ENCODE measurements at regions not wholly inside any gene's neighbourhood (a gene's known extent, or its start where the extent isn't known, plus 50 kb on each side); places are given as distances from the start of the nearest gene placed in this dataset.

- Histone ChIP-seq H3K9me3 (ENCODE audit: control insufficient read depth, insufficient read depth, low read length) (no peaks in the 10 kb centered on the region), H3K9ac (ENCODE audit: low read depth, low read length) (no peak overlapping the region), H3K27me3 (ENCODE audit: control insufficient read depth, insufficient read depth, low read length) (peaks cover 15% of the 10 kb centered on the region), H3K4me3 (ENCODE audit: low read depth, low read length) (no peak overlapping the region), H3K36me3 (ENCODE audit: control insufficient read depth, insufficient read depth, low read length) (no peaks in the 10 kb centered on the region), H3K4me1 (ENCODE audit: control insufficient read depth, insufficient read depth, low read length) (peaks cover 3% of the 10 kb centered on the region)
Observed at GRCh38 chr2:8579485-8580085, 102.3 kb upstream of the ID2 start.

- Histone ChIP-seq H3K36me3 (ENCODE audit: control insufficient read depth, insufficient read depth, low read length) (no peaks in the 10 kb centered on the region), H3K9ac (ENCODE audit: low read depth, low read length) (no peak overlapping the region), H3K4me3 (ENCODE audit: low read depth, low read length) (no peak overlapping the region), H3K27me3 (ENCODE audit: control insufficient read depth, insufficient read depth, low read length) (peaks cover 18% of the 10 kb centered on the region), H3K4me1 (ENCODE audit: control insufficient read depth, insufficient read depth, low read length) (peaks cover 4% of the 10 kb centered on the region), H3K9me3 (ENCODE audit: control insufficient read depth, insufficient read depth, low read length) (no peaks in the 10 kb centered on the region)
Observed at GRCh38 chr2:8580316-8581233, 101.3 kb upstream of the ID2 start.

GRCh38 chr2:8581234-8581561, 100.7 kb upstream of the ID2 start:
- Histone ChIP-seq H3K4me3 (ENCODE audit: low read depth, low read length) (no peak overlapping the region), H3K27me3 (ENCODE audit: control insufficient read depth, insufficient read depth, low read length) (peaks cover 18% of the 10 kb centered on the region), H3K9me3 (ENCODE audit: control insufficient read depth, insufficient read depth, low read length) (no peaks in the 10 kb centered on the region), H3K9ac (ENCODE audit: low read depth, low read length) (no peak overlapping the region), H3K4me1 (ENCODE audit: control insufficient read depth, insufficient read depth, low read length) (peaks cover 7% of the 10 kb centered on the region), H3K36me3 (ENCODE audit: control insufficient read depth, insufficient read depth, low read length) (no peaks in the 10 kb centered on the region)

- H3K4me1 ChIP-seq (ENCODE audit: control insufficient read depth, insufficient read depth, low read length): peaks cover 7% of the 10 kb centered on the region
- no peaks in the 10 kb centered on the region for H3K9me3 ChIP-seq (ENCODE audit: control insufficient read depth, insufficient read depth, low read length)
- no peak overlapping the region for H3K9ac ChIP-seq (ENCODE audit: low read depth, low read length)
- H3K27me3 ChIP-seq (ENCODE audit: control insufficient read depth, insufficient read depth, low read length): peaks cover 18% of the 10 kb centered on the region
- no peak overlapping the region for H3K4me3 ChIP-seq (ENCODE audit: low read depth, low read length)
- no peaks in the 10 kb centered on the region for H3K36me3 ChIP-seq (ENCODE audit: control insufficient read depth, insufficient read depth, low read length)
Observed at GRCh38 chr2:8581601-8582041, 100.2 kb upstream of the ID2 start.

- H3K9ac ChIP-seq (ENCODE audit: low read depth, low read length): no peak overlapping the region
- no peaks in the 10 kb centered on the region for H3K36me3 ChIP-seq (ENCODE audit: control insufficient read depth, insufficient read depth, low read length)
- peaks cover 7% of the 10 kb centered on the region for H3K4me1 ChIP-seq (ENCODE audit: control insufficient read depth, insufficient read depth, low read length)
Observed at GRCh38 chr2:8582191-8582590, 99.7 kb upstream of the ID2 start.

GRCh38 chr2:8582651-8583399, 99.0 kb upstream of the ID2 start:
- peaks cover 18% of the 10 kb centered on the region for H3K27me3 ChIP-seq (ENCODE audit: control insufficient read depth, insufficient read depth, low read length)
- H3K4me1 ChIP-seq (ENCODE audit: control insufficient read depth, insufficient read depth, low read length): peaks cover 7% of the 10 kb centered on the region
- no peak overlapping the region for H3K4me3 ChIP-seq (ENCODE audit: low read depth, low read length)
- no peak overlapping the region for H3K9ac ChIP-seq (ENCODE audit: low read depth, low read length)
- H3K9me3 ChIP-seq (ENCODE audit: control insufficient read depth, insufficient read depth, low read length): no peaks in the 10 kb centered on the region
- H3K36me3 ChIP-seq (ENCODE audit: control insufficient read depth, insufficient read depth, low read length): no peaks in the 10 kb centered on the region

More at GRCh38 chr2:8582191-8582590, 99.7 kb upstream of the ID2 start:
- Histone ChIP-seq H3K27me3 (ENCODE audit: control insufficient read depth, insufficient read depth, low read length) (peaks cover 18% of the 10 kb centered on the region), H3K9me3 (ENCODE audit: control insufficient read depth, insufficient read depth, low read length) (no peaks in the 10 kb centered on the region), H3K4me3 (ENCODE audit: low read depth, low read length) (no peak overlapping the region)

- Histone ChIP-seq H3K4me1 (ENCODE audit: control insufficient read depth, insufficient read depth, low read length) (peaks cover 7% of the 10 kb centered on the region), H3K27me3 (ENCODE audit: control insufficient read depth, insufficient read depth, low read length) (peaks cover 18% of the 10 kb centered on the region), H3K9me3 (ENCODE audit: control insufficient read depth, insufficient read depth, low read length) (no peaks in the 10 kb centered on the region), H3K9ac (ENCODE audit: low read depth, low read length) (no peak overlapping the region), H3K4me3 (ENCODE audit: low read depth, low read length) (peak overlapping the region; percentile 44), H3K36me3 (ENCODE audit: control insufficient read depth, insufficient read depth, low read length) (no peaks in the 10 kb centered on the region)
Observed at GRCh38 chr2:8583400-8584173, 98.3 kb upstream of the ID2 start.

GRCh38 chr2:8584174-8585066, 97.4 kb upstream of the ID2 start:
- Histone ChIP-seq H3K27me3 (ENCODE audit: control insufficient read depth, insufficient read depth, low read length) (peaks cover 18% of the 10 kb centered on the region), H3K4me1 (ENCODE audit: control insufficient read depth, insufficient read depth, low read length) (peaks cover 7% of the 10 kb centered on the region), H3K4me3 (ENCODE audit: low read depth, low read length) (peak overlapping the region; percentile 44), H3K9ac (ENCODE audit: low read depth, low read length) (no peak overlapping the region), H3K36me3 (ENCODE audit: control insufficient read depth, insufficient read depth, low read length) (no peaks in the 10 kb centered on the region), H3K9me3 (ENCODE audit: control insufficient read depth, insufficient read depth, low read length) (no peaks in the 10 kb centered on the region)

GRCh38 chr2:8586457-8587051, 95.3 kb upstream of the ID2 start:
- H3K4me3 ChIP-seq (ENCODE audit: low read depth, low read length): no peak overlapping the region
- no peaks in the 10 kb centered on the region for H3K36me3 ChIP-seq (ENCODE audit: control insufficient read depth, insufficient read depth, low read length)
- no peak overlapping the region for H3K9ac ChIP-seq (ENCODE audit: low read depth, low read length)
- H3K9me3 ChIP-seq (ENCODE audit: control insufficient read depth, insufficient read depth, low read length): no peaks in the 10 kb centered on the region
- peaks cover 7% of the 10 kb centered on the region for H3K4me1 ChIP-seq (ENCODE audit: control insufficient read depth, insufficient read depth, low read length)
- H3K27me3 ChIP-seq (ENCODE audit: control insufficient read depth, insufficient read depth, low read length): peaks cover 18% of the 10 kb centered on the region

- H3K4me1 ChIP-seq (ENCODE audit: control insufficient read depth, insufficient read depth, low read length): peaks cover 7% of the 10 kb centered on the region
- no peak overlapping the region for H3K4me3 ChIP-seq (ENCODE audit: low read depth, low read length)
- H3K9me3 ChIP-seq (ENCODE audit: control insufficient read depth, insufficient read depth, low read length): no peaks in the 10 kb centered on the region
- peaks cover 13% of the 10 kb centered on the region for H3K27me3 ChIP-seq (ENCODE audit: control insufficient read depth, insufficient read depth, low read length)
- H3K9ac ChIP-seq (ENCODE audit: low read depth, low read length): no peak overlapping the region
- H3K36me3 ChIP-seq (ENCODE audit: control insufficient read depth, insufficient read depth, low read length): no peaks in the 10 kb centered on the region
Observed at GRCh38 chr2:8587251-8587791, 94.5 kb upstream of the ID2 start.
